H4 (cell line): ENCODE measurements at regions not wholly inside any gene's neighbourhood (a gene's known extent, or its start where the extent isn't known, plus 50 kb on each side); places are given as distances from the start of the nearest gene placed in this dataset.
A peak's percentile ranks its signal among the peaks of the same experiment; 100 is the strongest.
"Not testable (repeated sequence)": the region's sequence is repeated elsewhere in the genome, so short reads cannot be mapped to it uniquely, and the experiment has no call there.

Experiments used
- DNase-seq: peaks from one replicate; pipeline ENCODE4 v3.0.0-alpha.2; 2015; ENCODE audit warnings: low spot score

- peak; percentile 50 for DNase-seq
Observed at GRCh38 chr20:56689318-56689717, 60.2 kb downstream of the TFAP2C start.

GRCh38 chr20:56689852-56690485 lies 60.9 kb downstream of the TFAP2C start:
- DNase-seq: no peak

GRCh38 chr20:56690531-56691175 lies 61.5 kb downstream of the TFAP2C start:
- no peak for DNase-seq

GRCh38 chr20:56691325-56691998 lies 62.4 kb downstream of the TFAP2C start:
- no peak for DNase-seq

- no peak for DNase-seq
Observed at GRCh38 chr20:56693217-56693616, 64.1 kb downstream of the TFAP2C start.

- no peak for DNase-seq
Observed at GRCh38 chr20:56697476-56697875, 68.4 kb downstream of the TFAP2C start.

GRCh38 chr20:56698297-56698696 lies 69.2 kb downstream of the TFAP2C start:
- DNase-seq: no peak

- no peak for DNase-seq
Observed at GRCh38 chr20:56698749-56699148, 69.6 kb downstream of the TFAP2C start.

- no peak for DNase-seq
Observed at GRCh38 chr20:56702931-56703840, 74.1 kb downstream of the TFAP2C start.

- DNase-seq: no peak
Observed at GRCh38 chr20:56706867-56707360, 77.8 kb downstream of the TFAP2C start.

- DNase-seq: no peak
Observed at GRCh38 chr20:56708991-56709390, 79.9 kb downstream of the TFAP2C start.

GRCh38 chr20:56710125-56710524 lies 81.0 kb downstream of the TFAP2C start:
- no peak for DNase-seq

GRCh38 chr20:56710577-56710976 lies 81.5 kb downstream of the TFAP2C start:
- DNase-seq: not testable (repeated sequence)

GRCh38 chr20:56711018-56711417 lies 81.9 kb downstream of the TFAP2C start:
- peak; percentile 45 for DNase-seq

GRCh38 chr20:56715309-56715708 lies 86.2 kb downstream of the TFAP2C start:
- no peak for DNase-seq

- DNase-seq: no peak
Observed at GRCh38 chr20:56715902-56716519, 86.9 kb downstream of the TFAP2C start.

- no peak for DNase-seq
Observed at GRCh38 chr20:56716806-56717205, 87.7 kb downstream of the TFAP2C start.

- DNase-seq: no peak
Observed at GRCh38 chr20:56718816-56719215, 89.7 kb downstream of the TFAP2C start.

- no peak for DNase-seq
Observed at GRCh38 chr20:56720620-56721213, 91.6 kb downstream of the TFAP2C start.

- DNase-seq: no peak
Observed at GRCh38 chr20:56722042-56722441, 92.9 kb downstream of the TFAP2C start.

GRCh38 chr20:56723331-56723730 lies 94.2 kb downstream of the TFAP2C start:
- no peak for DNase-seq
